GM18502 (cell line): ENCODE measurements at regions not wholly inside any gene's neighbourhood (a gene's known extent, or its start where the extent isn't known, plus 50 kb on each side); places are given as distances from the start of the nearest gene placed in this dataset.
A peak's percentile ranks its signal among the peaks of the same experiment; 100 is the strongest.
"Not testable (repeated sequence)": the region's sequence is repeated elsewhere in the genome, so short reads cannot be mapped to it uniquely, and the experiment has no call there.

ENCODE experiments used
- ATAC-seq: cut with Tn5 transposase; IDR thresholded peaks from one replicate; pipeline ENCODE4 v1.9.1; 2021; ENCODE audit warnings: mild to moderate bottlenecking; ENCODE audit not compliant: unreplicated experiment, poor library complexity

GRCh38 chrX:125089761-125090445 is 229.8 kb upstream of the TEX13C start:
- no peak for ATAC-seq

GRCh38 chrX:125093852-125094251 is 225.8 kb upstream of the TEX13C start:
- no peak for ATAC-seq

- no peak for ATAC-seq
Observed at GRCh38 chrX:125094901-125095300, 224.8 kb upstream of the TEX13C start.

- no peak for ATAC-seq
Observed at GRCh38 chrX:125096469-125096868, 223.2 kb upstream of the TEX13C start.

- ATAC-seq: no peak
Observed at GRCh38 chrX:125096870-125097269, 222.8 kb upstream of the TEX13C start.

- ATAC-seq: no peak
Observed at GRCh38 chrX:125101971-125102755, 217.5 kb upstream of the TEX13C start.

- ATAC-seq: no peak
Observed at GRCh38 chrX:125103693-125104092, 216.0 kb upstream of the TEX13C start.

- no peak for ATAC-seq
Observed at GRCh38 chrX:125108921-125109320, 210.8 kb upstream of the TEX13C start.

GRCh38 chrX:125131164-125131563 is 188.5 kb upstream of the TEX13C start:
- ATAC-seq: no peak

- ATAC-seq: peak; percentile 73
Observed at GRCh38 chrX:125132274-125132673, 187.4 kb upstream of the TEX13C start.

- no peak for ATAC-seq
Observed at GRCh38 chrX:125137521-125137920, 182.2 kb upstream of the TEX13C start.

GRCh38 chrX:125150231-125150630 is 169.4 kb upstream of the TEX13C start:
- ATAC-seq: no peak

GRCh38 chrX:125151146-125151545 is 168.5 kb upstream of the TEX13C start:
- ATAC-seq: no peak

GRCh38 chrX:125152011-125152410 is 167.7 kb upstream of the TEX13C start:
- ATAC-seq: no peak

GRCh38 chrX:125153621-125154020 is 166.1 kb upstream of the TEX13C start:
- no peak for ATAC-seq

GRCh38 chrX:125154288-125155257 is 165.1 kb upstream of the TEX13C start:
- ATAC-seq: not testable (repeated sequence)

- ATAC-seq: not testable (repeated sequence)
Observed at GRCh38 chrX:125155296-125156033, 164.2 kb upstream of the TEX13C start.

GRCh38 chrX:125170459-125170858 is 149.2 kb upstream of the TEX13C start:
- ATAC-seq: no peak

GRCh38 chrX:125172531-125172930 is 147.1 kb upstream of the TEX13C start:
- no peak for ATAC-seq

- no peak for ATAC-seq
Observed at GRCh38 chrX:125175991-125176584, 143.6 kb upstream of the TEX13C start.
